Urothelium cell line (cell line): ENCODE measurements at regions not wholly inside any gene's neighbourhood (a gene's known extent, or its start where the extent isn't known, plus 50 kb on each side); places are given as distances from the start of the nearest gene placed in this dataset.

Experiments
- DNase-seq: peaks from one replicate; pipeline ENCODE4 v3.0.0; 2011; ENCODE audit warnings: low spot score, mixed read lengths
- FAIRE-seq: peaks from 2 replicates; lab custom pipeline; 2011; peaks lifted over from hg19 to GRCh38; lab: Jason Lieb, UNC

DNA sequence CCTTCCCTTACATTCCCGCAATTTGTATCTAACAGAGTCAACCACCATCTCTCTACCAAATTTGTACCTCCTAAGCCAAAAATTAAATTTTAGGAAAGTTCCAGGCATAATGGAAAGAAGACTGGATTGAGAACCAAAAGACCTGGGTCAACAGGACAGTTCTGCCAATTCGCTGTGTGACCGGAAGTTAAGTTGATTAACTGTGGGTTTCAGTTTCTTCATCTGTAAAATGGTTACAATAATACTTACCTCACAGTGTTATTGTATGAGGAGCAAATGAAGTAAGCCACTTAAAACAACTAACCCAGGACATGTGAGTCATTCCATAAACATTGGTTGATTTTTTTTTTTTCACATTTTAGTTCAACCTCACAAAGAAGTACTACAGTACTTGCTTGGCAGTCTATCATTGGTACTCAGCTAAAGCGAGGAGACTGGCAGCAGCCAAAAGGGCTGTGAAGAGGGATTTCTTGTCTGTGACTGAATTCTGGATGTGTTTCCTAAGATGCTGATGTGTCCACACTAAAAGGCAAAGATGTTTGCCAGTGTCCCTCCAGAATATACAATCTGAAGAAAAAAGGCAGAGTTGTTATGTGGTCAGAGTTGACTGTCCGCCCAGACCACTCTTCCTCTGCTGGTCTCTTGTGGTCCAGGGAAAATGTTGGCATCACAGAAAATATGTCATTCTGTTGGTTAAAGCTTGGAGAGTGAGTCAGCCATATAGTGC is 198.6 kb downstream of the TLE1 start:
- FAIRE-seq: no peak
- DNase-seq: peak; percentile 66

DNA sequence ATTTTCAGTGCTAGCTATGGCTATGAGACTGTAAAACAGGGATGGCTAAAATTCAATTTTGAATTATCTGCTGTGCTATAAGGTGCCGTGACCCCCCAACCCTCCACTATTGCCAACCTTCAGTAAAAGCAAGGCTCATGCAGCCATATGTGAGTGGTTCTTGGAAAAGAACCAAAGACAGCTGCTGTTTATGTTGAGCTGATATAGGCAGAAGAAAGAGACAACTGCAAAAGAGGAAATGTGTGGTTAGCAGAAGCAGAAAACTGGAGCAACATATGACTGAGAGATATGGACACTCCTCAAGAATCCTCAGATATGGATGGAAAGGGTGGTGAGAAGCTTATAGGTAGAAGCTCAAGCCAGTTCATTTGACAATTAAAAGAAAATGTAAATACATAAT is 200.3 kb downstream of the TLE1 start:
- DNase-seq (no peak), FAIRE-seq (no peak)

DNA sequence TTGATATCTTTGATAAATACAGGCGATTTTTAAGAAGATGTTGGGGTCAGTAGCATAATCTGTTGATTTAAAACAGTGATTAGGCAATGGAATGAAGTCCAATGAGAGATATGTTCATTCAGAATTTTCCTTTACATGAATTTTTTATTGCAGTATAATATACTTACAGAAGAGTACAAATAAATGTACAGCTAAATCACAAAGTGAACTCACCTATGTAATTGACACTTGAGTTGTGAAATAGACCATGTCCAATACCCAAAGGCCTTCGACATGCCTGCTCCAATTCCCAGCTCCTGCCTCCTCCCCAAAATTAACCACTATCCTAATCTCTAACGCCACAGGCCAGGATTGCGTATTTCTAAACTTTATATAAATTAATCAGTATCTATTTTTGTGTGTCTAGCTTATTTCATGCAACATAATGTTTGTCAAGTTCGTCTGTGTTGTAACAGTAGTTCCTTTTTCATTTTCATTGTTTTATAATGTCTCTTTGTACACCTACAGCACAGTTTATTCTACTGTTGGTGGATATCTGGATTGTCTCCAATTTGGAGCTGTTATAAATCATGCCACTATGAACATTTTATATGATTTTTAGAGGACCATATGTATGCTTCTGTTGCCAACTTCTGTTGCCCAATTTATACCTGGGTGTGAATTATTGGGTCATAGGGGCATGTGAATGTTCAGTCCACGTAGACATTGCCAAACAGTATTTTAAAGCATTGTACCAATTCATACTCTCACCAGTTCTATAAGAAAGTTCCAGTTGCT is 208.3 kb downstream of the TLE1 start:
- DNase-seq (no peak), FAIRE-seq (no peak)

DNA sequence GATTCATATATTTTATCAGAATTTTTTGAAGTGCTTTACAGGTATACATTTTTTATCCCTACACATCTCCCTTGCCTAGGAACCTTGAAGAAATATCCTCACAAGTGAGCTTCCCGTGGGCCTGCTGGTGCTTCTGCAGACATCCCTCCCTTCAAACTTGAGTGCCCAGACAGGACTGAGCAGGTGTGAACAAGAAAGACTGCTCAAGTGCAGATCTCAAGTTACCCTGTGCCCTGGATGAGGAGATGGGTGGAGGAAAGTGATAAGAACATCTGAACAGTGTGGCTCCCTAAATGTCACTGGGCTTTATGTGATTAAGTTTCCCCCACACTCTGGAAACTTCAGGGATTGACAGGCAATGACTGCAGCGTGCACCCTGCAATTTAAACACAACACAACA is 209.8 kb downstream of the TLE1 start:
- DNase-seq (no peak), FAIRE-seq (no peak)

DNA sequence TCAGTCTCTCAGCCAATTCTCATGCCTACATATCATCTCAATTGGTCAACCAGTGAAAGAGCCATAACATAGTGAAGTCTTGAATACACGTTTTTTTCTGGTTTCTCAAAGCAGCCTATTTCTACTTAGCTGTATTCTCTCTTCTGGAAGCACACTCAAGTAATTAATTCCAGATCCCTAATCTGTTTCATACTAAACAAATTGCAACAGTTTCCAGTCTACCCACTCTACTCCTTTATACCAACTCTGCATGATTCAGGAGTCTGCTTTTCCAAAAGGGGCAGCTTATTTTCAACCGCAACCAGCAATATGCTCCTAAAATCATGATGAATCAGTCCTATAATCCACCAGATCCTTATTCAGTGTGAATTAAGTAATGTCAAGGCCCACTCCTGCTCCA is 211.7 kb downstream of the TLE1 start:
- FAIRE-seq: no peak
- no peak for DNase-seq

DNA sequence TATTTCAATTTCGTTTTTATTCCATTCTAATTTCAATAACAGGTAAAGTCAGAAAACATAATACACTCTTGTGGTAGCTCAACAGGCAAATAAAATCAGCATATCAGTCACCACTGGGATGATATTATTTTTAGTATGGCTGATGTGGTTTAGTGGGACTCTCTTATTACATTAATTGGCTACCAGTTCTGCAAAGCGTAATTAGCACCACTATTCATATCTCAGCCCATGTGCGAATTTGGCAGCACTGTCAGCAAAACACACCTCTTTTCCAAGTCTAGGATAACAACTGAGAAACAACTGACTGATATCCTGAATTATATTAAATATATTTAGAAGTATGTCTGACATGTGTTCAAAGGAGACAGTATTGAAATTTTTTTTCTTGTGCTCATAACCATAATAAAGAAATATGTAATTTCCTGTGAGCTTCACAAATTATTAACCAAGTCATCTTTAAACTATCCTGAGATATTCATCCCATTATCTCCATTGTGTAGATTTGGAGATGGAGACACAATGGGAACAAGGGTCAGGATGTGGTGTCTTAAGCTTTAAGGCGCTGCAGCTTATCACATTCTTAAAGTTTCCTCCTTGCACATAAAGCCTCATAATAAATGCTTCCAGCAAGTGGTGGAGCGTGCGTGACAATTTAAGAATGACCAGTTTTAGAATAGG is 212.4 kb downstream of the TLE1 start:
- no peak for DNase-seq
- no peak for FAIRE-seq

DNA sequence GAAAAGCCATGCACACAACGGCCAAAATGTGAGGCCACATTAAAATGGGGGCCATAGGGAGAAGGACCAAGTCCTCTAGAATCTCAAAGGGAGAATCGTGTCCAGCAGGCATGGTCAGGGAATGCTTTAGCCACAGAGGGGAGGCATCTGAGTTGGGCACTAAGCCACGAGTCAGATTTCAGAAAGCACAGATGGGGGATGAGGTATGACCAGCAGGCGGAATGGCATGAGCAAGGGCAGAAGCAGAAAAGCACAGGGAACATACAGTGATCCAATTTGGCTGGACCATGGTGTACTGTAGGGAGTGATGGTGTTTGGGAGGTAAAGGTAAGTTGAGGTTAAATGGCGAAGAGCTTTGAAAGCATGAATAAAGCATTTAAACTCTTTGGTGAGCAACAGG is 214.6 kb downstream of the TLE1 start:
- FAIRE-seq (no peak), DNase-seq (no peak)

DNA sequence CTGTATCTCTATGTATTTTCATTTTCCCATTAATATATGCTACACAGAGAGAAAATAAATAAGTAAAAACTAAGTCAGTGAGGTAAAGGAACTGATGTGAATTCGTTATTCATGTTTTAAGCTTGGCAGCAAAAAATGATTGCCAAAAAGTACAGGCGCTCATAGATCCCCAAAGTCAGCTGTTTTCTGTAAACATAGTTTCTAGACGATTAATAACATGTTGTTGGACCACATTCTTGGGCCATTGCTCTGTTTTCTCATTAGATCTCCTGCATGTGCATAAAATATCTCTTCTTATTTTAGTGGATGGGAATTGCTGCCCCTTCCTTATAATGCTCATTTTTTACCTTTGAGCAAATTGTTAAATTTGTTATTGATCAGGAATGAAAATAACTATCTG is 215.2 kb downstream of the TLE1 start:
- no peak for FAIRE-seq
- no peak for DNase-seq

DNA sequence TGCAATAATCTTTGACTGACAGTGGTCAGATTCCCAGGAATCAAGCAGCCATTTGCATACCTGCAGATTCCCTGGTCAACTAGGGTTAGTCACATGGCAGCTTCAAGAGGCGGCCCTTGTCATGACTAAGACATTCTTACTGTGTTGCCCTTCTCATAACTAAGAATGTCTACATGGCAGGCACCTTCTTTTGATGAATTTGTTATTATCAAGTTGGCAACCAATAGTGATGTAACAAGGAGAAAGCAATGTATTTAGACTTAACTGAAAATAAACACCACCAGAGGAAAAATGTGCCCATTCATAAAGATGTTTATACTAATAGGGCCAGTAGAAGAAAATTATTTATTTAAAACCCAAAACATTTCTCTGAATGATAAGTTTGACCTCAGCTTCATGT is 215.6 kb downstream of the TLE1 start:
- FAIRE-seq (no peak), DNase-seq (no peak)

DNA sequence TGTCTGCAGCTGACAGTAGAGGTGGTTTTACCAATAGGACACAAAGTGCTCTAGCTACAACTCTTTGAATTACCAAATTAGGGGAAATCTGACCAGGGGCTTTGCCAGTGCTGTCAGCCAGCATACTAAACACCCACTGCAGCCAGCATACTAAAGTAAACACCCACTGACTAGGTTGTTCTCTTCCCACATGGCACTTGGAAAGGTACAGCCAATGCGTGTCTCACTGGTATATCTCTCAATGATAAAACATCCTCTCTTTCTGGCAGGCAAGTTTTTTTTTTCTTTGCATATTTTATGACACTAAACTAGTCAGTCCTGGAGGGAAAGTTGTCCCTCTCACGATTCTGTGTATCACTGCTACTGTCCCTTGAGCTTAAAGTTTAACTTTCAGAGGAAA is 216.1 kb downstream of the TLE1 start:
- FAIRE-seq: no peak

DNA sequence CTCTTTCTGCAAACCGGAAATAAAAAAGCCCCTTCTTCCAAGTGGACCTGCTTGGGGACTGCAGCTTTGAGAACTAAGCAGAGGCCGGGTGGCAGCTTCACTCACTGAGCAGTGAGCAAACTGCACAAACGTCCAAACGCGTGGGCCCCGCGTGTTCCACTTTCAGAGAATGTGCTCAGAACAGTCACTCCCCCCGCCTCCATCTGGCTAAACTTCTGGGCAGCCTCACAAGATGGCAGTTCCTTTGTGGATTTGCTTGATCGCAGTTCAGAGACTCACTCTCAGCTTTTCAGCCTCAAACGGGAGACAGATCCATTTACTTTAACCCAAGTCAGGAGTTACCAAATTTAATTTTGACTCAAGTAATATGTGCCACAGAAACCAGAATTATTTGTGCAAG is 216.6 kb downstream of the TLE1 start:
- DNase-seq: no peak
- FAIRE-seq: no peak

More for the DNA sequence above, 216.1 kb downstream of the TLE1 start:
- DNase-seq: no peak

DNA sequence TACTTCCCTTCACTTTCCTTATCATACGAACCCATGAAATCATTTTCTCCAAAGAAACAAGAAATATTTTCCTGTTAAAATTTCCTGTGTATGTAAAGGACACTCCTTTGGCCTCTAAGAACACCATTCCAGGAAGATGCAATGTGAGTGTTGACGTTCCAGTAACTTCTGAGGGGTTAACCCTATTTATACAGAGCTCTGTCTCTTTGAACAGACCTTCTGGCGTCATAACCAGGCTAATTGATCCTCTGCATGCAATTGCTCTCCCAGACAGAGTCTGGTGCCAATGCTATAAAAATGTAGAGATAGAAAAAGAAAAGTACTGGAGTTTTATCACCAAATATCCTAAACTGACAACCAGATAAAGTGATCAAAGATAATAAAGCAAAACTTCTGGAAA is 218.5 kb downstream of the TLE1 start:
- FAIRE-seq (no peak), DNase-seq (no peak)

DNA sequence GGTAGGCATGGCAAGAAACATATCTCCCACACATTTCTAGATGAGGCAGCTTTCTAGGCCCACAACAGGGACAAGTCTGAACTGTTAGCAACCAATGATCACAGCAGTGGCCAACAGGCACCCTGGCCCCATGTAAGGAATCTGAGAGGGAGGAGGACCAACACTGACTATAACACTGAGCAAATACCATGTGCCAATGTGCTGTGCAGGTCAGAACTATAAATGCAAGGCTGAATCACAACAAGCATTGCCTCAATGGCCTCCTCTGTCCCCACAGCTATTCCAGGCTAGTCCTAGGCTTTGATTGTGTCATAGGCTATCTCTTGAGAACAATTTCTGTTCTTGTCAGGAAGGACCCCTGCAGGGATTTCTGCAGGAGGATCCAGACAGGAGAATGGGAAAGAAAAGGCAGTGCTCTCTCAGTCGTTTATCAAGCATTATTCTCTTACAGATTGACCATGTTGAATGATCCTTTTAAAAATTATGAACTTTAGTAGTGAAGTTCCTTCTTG is 221.2 kb downstream of the TLE1 start:
- DNase-seq: no peak
- no peak for FAIRE-seq

DNA sequence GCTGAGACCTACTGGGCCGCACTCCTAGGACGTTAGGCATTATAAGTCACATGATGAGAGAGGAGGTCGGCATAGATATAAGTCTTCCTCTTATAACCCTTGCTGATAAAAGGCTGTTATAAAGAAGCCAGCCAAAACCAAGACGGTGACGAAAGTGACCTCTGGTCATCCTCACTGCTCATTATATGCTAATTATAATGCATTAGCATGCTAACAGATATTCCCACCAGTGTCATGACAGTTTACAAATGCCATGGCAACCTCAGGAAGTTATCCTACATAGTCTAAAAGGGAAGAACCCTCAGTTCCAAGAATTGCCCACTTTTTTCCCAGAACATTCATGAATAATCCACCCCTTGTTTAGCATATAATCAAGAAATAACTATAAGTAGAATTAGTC is 222.4 kb downstream of the TLE1 start:
- FAIRE-seq (no peak), DNase-seq (no peak)

DNA sequence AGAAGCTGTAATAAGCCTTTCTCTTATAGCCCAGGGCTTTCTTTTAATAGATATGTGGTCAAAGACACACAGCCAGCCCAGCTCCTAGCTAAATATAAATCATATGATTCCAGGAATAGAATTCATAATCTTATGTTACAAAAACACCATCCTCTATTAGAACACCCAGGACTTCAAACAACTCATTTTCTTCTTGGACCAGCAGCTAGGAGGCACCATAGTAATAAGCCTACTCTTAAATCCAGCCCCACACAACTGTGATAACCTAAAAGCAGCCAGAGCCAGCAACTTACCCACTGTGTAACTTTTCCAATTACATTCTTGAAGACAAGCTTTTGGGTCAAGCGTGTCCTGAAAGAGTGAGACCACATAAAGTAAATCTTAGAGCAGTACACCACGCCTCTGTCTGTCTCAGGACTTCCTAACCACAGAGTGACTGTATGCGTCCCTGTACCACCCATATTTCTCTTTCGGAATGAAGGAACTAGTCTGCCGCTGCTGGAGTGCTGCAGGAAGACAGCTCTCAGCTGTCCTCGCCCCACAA is 223.8 kb downstream of the TLE1 start:
- FAIRE-seq: no peak
- DNase-seq: no peak

DNA sequence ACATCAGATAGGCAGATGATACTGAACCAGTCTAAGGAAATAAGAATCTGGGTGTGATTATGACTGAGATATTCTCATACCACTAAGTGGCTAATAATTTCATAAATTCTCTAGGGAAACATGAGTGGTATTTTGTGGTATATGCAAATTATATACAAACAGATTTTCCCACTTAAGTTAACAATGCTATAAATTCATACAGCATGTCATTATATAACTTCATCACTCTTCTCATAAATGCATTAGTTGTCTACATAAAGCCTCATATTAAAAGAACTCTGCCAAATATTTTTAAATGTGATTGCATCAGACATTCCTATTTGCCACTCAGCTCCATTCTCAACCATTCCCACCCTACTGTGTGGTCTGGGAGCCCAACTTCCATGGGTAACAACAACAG is 226.5 kb downstream of the TLE1 start:
- DNase-seq (no peak), FAIRE-seq (no peak)

DNA sequence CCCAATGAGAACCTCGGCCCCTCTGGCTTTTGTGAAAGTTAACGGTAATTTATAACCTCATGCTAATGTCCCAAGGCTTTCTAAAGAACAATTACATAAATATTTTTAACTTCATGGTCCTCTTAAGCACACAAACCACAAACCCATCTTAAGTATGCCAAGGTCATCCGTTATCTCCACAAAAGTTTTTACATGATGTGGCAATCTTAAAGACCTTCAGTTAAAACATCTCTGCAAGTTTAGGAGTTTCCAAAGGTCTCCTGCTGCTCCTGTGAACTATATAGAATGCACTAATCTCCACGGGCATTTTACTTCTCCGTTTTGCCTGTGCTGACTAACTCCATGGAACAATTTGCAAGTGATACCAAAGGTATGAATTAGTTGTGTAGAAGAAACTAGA is 228.2 kb downstream of the TLE1 start:
- FAIRE-seq (no peak), DNase-seq (no peak)

DNA sequence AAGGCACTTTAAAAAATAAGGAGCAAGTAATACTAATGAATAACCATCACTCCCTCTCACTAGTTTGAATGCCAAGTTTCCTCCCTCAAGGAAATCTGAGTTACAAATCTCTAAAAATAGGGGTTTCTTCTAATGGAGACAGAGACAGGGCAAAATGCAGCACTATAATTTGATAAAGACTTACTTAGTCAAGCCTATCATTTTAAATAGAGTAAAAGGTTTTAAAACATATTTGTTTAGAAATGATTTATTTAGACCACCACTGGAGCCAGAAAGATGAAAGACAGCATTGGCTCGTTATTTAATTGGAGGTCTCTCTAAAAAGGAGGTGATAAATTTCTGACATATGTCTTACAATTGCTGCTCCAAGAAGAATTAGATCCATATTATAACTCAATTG is 228.7 kb downstream of the TLE1 start:
- no peak for FAIRE-seq
- no peak for DNase-seq

DNA sequence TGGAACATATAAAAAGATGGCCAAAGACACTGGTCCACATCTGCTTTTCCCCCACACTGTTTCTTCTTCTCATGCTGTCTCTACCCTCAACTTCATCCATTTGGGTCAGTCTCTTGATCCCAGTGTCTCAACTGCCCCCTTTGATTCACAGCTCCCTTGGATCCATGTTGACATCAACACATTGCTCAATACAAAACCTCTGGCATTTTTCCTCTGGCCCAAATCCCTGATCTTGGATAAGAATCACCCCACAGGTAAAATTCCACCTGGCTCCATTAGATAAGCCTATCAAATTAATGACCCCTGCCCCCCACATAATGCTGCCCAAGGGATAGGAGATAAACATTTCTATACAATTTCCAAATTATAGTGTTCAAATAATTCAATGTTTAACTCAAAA is 229.8 kb downstream of the TLE1 start:
- FAIRE-seq (no peak), DNase-seq (no peak)

DNA sequence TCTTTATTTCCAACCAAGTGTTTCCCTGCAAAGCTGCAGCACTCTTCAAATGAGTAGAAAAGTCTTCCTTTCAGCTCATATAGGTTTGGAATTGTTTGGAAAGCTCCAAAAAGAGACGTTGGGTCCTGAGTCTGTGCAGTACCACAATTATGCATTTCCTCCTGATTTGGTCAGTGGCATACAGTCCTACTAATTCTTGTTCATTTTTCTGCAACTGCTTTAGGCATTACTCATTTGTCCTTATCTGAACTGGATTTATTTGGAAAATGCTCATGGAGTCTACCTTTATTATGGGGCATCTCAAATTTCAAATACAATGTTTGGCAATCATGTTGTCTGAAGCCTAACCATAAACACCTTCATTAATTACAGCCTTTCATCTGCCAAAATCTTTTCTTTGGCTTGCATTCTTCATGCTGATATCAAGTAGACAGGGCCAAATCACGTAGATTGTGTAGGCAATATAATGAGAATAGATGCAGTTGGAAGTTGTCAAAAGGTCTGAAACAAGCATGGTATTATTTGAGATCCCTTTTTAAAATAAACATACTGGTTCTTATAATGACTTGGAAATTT is 232.8 kb downstream of the TLE1 start:
- FAIRE-seq: no peak
- DNase-seq: no peak
